ENCODE measurements at regions not wholly inside any gene's neighbourhood (a gene's known extent, or its start where the extent isn't known, plus 50 kb on each side); places are given as distances from the start of the nearest gene placed in this dataset.
A peak's percentile ranks its signal among the peaks of the same experiment; 100 is the strongest.
"Not testable (repeated sequence)": the region's sequence is repeated elsewhere in the genome, so short reads cannot be mapped to it uniquely, and the experiment has no call there.

DNA sequence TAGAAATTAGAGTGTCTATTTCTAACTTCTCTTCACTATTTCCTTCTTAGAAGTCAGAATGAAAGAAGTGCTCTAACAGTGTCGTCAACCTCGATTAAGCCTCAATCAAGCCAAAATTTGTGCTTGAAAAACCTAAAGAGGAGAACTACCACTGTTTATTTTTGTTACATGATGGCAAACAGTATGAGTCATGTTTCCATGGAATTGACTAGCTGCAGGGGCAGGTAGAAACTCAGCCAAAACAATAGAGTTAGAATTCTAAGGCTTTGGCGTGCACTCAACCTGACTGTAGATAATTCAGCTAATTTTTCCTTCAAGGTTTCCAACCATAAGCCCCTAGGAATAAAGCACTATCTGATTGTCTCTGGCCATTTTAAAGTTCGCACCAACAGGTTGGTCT lies 415.9 kb downstream of the ETS1 start:
- no peak for DNase-seq (ENCODE audit: low read depth in 3 of 3, low spot score in 1 of 3)

- DNase-seq (ENCODE audit: low read depth in 3 of 3, low spot score in 1 of 3): no peak
These were observed 421.8 kb downstream of the ETS1 start for GRCh38 chr11:128165572-128165971.

DNA sequence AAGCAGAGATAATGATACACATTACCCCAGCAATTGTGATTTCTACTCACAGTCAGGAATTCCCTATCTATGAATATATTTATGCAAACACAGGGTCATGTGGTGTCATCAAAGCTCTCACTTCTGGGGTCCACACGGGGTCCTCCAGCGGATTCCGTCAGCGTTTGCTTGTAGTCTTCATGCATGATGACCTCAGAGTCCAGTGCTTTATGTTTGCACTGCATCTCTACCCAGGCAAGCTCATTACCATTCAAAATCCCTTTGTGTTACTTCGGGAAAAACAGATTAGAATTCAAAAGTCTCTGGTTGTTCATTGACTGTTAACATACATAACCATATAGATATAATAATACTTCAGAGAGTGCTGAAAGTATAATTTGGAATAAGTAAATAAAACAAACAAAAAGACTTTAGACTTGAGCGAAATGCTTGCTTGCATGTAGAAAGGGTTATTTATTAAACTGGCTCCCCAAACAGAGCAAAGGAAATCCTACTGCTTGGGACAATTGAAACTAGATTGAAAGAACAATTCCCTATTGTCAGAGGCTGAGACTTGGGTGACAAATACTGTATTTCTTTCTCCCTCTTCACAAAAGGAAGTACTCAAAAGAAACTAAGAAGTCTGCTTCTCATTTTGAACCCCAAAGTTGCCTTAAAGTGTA lies 423.1 kb downstream of the ETS1 start:
- no peak for DNase-seq (ENCODE audit: low read depth in 3 of 3, low spot score in 1 of 3)

- DNase-seq (ENCODE audit: low read depth in 3 of 3, low spot score in 1 of 3): no peak
These were observed 425.4 kb downstream of the ETS1 start for GRCh38 chr11:128161994-128162393.

- DNase-seq (ENCODE audit: low read depth in 3 of 3, low spot score in 1 of 3): no peak
These were observed 425.9 kb downstream of the ETS1 start for GRCh38 chr11:128161436-128161835.

GRCh38 chr11:128158860-128159259 lies 428.5 kb downstream of the ETS1 start:
- no peak for DNase-seq (ENCODE audit: low read depth in 3 of 3, low spot score in 1 of 3)

GRCh38 chr11:128157423-128158298 lies 429.7 kb downstream of the ETS1 start:
- peak in 2 of 3 donors; percentile 23 to 27 for DNase-seq (ENCODE audit: low read depth in 3 of 3, low spot score in 1 of 3)

DNA sequence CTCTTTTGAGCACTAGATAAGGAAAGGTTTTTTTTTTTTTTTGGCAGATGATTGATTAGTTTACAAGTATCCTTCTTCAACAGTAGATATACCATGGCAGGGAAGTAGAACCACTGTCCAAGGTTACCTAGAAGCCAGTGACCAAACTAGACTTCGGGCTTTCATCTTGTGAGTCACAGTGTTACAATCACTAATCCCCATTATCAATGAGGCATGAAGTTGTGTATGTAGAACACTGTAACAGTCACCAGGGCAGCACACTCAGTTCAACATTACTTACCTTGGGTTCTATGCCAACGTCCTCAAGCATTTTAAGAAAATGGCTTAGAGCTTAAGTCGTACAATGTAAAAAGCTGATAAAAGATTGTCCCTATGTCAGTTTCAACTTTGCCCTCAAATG lies 430.9 kb downstream of the ETS1 start:
- no peak for DNase-seq (ENCODE audit: low read depth in 3 of 3, low spot score in 1 of 3)

GRCh38 chr11:128155590-128155989 lies 431.8 kb downstream of the ETS1 start:
- no peak for DNase-seq (ENCODE audit: low read depth in 3 of 3, low spot score in 1 of 3)

DNA sequence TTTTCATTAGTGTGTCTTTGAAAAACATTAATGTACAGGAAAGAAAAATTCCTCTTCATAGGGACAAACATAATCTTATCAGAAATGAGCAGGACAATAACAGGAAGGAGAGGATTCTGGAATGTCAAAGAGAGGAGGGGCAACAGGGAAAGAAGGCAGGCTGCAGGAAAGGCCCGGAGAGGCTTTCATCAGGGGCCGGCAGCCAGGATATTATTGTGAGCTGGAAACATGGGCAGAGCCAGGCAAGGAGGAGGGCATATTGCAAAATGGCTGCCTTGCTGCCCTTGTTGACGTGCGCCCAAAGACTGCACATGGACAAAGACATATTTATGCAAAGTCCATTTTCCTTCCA lies 433.7 kb downstream of the ETS1 start:
- DNase-seq (ENCODE audit: low read depth in 3 of 3, low spot score in 1 of 3): no peak

- no peak for DNase-seq (ENCODE audit: low read depth in 3 of 3, low spot score in 1 of 3)
These were observed 434.3 kb downstream of the ETS1 start for GRCh38 chr11:128152796-128153696.

GRCh38 chr11:128151780-128152179 lies 435.6 kb downstream of the ETS1 start:
- DNase-seq (ENCODE audit: low read depth in 3 of 3, low spot score in 1 of 3): no peak

- DNase-seq (ENCODE audit: low read depth in 3 of 3, low spot score in 1 of 3): no peak
These were observed 436.0 kb downstream of the ETS1 start for GRCh38 chr11:128151338-128151737.

- no peak for DNase-seq (ENCODE audit: low read depth in 3 of 3, low spot score in 1 of 3)
These were observed 439.1 kb downstream of the ETS1 start for GRCh38 chr11:128148208-128148607.

GRCh38 chr11:128146926-128147605 lies 440.3 kb downstream of the ETS1 start:
- no peak for DNase-seq (ENCODE audit: low read depth in 3 of 3, low spot score in 1 of 3)

DNA sequence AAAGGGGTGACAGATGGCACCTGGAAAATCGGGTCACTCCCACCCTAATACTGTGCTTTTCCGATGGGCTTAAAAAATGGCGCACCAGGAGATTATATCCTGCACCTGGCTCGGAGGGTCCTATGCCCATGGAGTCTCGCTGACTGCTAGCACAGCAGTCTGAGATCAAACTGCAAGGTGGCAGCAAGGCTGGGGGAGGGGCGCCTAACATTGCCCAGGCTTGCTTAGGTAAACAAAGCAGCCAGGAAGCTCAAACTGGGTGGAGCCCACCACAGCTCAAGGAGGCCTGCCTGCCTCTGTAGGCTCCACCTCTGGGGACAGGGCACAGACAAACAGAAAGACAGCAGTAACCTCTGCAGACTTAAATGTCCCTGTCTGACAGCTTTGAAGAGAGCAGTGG lies 447.1 kb downstream of the ETS1 start:
- not testable (repeated sequence) for DNase-seq (ENCODE audit: low read depth in 3 of 3, low spot score in 1 of 3)

- no peak for DNase-seq (ENCODE audit: low read depth in 3 of 3, low spot score in 1 of 3)
These were observed 451.9 kb downstream of the ETS1 start for GRCh38 chr11:128135451-128135850.

- no peak for DNase-seq (ENCODE audit: low read depth in 3 of 3, low spot score in 1 of 3)
These were observed 453.9 kb downstream of the ETS1 start for GRCh38 chr11:128133501-128133900.

GRCh38 chr11:128130052-128130451 lies 457.3 kb downstream of the ETS1 start:
- DNase-seq (ENCODE audit: low read depth in 3 of 3, low spot score in 1 of 3): no peak

GRCh38 chr11:128125723-128126122 lies 461.6 kb downstream of the ETS1 start:
- no peak for DNase-seq (ENCODE audit: low read depth in 3 of 3, low spot score in 1 of 3)

GRCh38 chr11:128116885-128117284 lies 470.5 kb downstream of the ETS1 start:
- no peak for DNase-seq (ENCODE audit: low read depth in 3 of 3, low spot score in 1 of 3)

Data from stimulated activated CD4-positive, alpha-beta T cell treated with anti-CD3 and anti-CD28 coated beads, TNF-alpha, amount 100 ng/mL, for 1 hour (primary cell).